Mesothelial cell of epicardium (in vitro differentiated cells): ENCODE measurements at regions not wholly inside any gene's neighbourhood (a gene's known extent, or its start where the extent isn't known, plus 50 kb on each side); places are given as distances from the start of the nearest gene placed in this dataset.

ENCODE experiments used
- DNase-seq, 2 experiments: peaks; one replicate each; pipeline ENCODE4 v3.0.0; 2021; ENCODE audit warnings: low spot score in 2 of 2; ENCODE audit not compliant: unreplicated experiment in 2 of 2
- H3K27ac Mint-ChIP-seq: 2 replicates; pipeline ENCODE4 v1.8.0; 2021; ENCODE audit warnings: mixed read lengths
- H3K27me3 Mint-ChIP-seq: 2 replicates; pipeline ENCODE4 v1.8.0; 2021; ENCODE audit warnings: low read depth, mixed read lengths
- H3K36me3 Mint-ChIP-seq: 2 replicates; pipeline ENCODE4 v1.8.0; 2021; ENCODE audit warnings: mixed read lengths
- H3K4me1 Mint-ChIP-seq: 2 replicates; pipeline ENCODE4 v1.8.0; 2021; ENCODE audit warnings: mixed read lengths
- H3K4me3 Mint-ChIP-seq: 2 replicates; pipeline ENCODE4 v1.8.0; 2021; ENCODE audit warnings: mild to moderate bottlenecking, moderate library complexity, mixed read lengths
- H3K9me3 Mint-ChIP-seq: 2 replicates; pipeline ENCODE4 v1.8.0; 2021; ENCODE audit warnings: mixed read lengths
- TF ChIP-seq, protein P1 (sequence below): fragments of 200-600 bp; sonication (generic); IDR thresholded peaks from one replicate; pipeline ENCODE4 v1.5.0; 2021; ENCODE audit warnings: antibody characterized with exemption; ENCODE audit not compliant: unreplicated experiment

DNA sequence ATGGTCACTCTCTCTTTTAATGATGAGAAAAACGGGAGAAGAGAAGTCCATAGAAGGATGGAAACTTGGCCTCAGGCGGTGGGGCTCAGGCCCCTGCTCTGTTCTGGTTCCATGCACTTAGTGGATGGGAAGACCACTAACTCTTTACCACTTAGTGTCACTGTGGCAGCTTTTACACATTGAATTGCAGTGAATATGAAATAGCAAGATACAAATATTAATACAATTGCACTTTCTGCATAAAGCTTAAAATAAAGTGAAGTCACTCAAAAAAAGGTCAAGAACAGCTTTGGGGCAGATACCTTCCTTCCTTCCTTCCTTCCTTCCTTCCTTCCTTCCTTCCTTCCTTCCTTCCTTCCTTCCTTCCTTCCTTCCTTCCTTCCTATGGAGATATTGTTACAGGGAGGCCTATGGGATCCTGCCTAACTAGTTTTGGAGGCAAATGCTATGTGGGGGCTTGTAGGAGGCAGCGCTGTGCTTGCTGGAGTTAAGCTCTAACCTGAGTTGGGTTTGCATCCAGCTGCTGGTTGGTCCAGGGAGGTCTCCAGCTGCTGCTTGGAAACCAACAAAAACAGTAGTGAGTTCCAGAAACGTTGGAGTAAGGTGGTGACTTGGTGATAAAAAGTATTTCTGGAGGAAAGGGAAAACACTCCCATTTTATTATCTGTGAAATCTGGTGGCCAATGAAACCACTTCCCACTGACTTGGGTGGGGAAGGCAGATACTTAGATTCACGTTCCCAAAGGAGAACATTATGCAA, 62.3 kb upstream of the NKX2-2 start:
- no peak for DNase-seq
- Mint-ChIP-seq H3K4me1 (no peaks in the 10 kb centered on the region), H3K4me3 (no peak overlapping the region), H3K36me3 (no peaks in the 10 kb centered on the region), H3K9me3 (no peaks in the 10 kb centered on the region), H3K27me3 (peaks cover 84% of the 10 kb centered on the region), H3K27ac (no peak overlapping the region)
- TF ChIP-seq, protein P1, sequence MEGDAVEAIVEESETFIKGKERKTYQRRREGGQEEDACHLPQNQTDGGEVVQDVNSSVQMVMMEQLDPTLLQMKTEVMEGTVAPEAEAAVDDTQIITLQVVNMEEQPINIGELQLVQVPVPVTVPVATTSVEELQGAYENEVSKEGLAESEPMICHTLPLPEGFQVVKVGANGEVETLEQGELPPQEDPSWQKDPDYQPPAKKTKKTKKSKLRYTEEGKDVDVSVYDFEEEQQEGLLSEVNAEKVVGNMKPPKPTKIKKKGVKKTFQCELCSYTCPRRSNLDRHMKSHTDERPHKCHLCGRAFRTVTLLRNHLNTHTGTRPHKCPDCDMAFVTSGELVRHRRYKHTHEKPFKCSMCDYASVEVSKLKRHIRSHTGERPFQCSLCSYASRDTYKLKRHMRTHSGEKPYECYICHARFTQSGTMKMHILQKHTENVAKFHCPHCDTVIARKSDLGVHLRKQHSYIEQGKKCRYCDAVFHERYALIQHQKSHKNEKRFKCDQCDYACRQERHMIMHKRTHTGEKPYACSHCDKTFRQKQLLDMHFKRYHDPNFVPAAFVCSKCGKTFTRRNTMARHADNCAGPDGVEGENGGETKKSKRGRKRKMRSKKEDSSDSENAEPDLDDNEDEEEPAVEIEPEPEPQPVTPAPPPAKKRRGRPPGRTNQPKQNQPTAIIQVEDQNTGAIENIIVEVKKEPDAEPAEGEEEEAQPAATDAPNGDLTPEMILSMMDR: no peak

DNA sequence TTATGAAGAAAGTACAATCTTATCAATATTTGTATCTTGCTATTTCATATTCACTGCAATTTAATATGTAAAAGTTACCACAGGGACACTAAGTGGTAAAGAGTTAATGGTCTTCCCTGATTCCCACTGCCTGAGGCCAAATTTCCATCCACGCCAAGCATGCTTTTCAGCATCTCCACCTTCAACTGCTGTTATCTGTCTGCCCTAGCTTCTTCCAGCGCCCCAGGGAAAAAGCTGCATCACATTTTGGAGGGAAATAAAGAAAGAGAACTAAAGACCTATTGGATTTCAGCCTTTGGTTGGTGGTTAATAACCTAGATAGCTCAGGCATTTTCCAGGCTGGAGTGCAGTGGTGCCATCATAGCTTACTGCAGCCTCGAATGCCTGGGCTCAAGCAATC, 61.3 kb upstream of the NKX2-2 start:
- H3K4me1 Mint-ChIP-seq: no peaks in the 10 kb centered on the region
- no peaks in the 10 kb centered on the region for H3K36me3 Mint-ChIP-seq
- no peak overlapping the region for H3K27ac Mint-ChIP-seq
- peaks cover 84% of the 10 kb centered on the region for H3K27me3 Mint-ChIP-seq
- no peak for DNase-seq
- TF ChIP-seq, protein P1: no peak
- H3K9me3 Mint-ChIP-seq: no peaks in the 10 kb centered on the region
- no peak overlapping the region for H3K4me3 Mint-ChIP-seq

DNA sequence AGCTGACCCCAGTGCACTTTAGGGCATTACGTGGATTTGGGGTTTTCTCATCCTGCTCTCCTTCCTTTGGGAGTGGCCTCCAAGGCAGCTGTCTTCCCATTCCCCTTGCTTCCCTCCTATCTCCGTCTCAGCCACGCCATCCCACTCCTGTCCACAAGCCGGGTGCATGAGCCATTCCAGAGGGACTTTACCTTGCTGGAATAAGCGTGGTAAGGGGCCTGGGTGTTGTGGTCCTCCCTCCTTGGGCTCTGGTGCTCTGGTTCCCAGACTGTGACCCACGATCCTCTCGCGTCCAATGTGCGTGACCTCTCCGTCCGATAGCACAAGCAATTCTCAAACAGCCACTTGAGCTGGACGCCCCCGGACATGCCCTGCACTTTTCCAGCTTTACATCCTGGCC, 60.6 kb upstream of the NKX2-2 start:
- no peak overlapping the region for H3K27ac Mint-ChIP-seq
- H3K36me3 Mint-ChIP-seq: no peaks in the 10 kb centered on the region
- H3K4me1 Mint-ChIP-seq: no peaks in the 10 kb centered on the region
- H3K27me3 Mint-ChIP-seq: peaks cover 84% of the 10 kb centered on the region
- DNase-seq: no peak
- no peaks in the 10 kb centered on the region for H3K9me3 Mint-ChIP-seq
- TF ChIP-seq, protein P1: no peak
- no peak overlapping the region for H3K4me3 Mint-ChIP-seq

DNA sequence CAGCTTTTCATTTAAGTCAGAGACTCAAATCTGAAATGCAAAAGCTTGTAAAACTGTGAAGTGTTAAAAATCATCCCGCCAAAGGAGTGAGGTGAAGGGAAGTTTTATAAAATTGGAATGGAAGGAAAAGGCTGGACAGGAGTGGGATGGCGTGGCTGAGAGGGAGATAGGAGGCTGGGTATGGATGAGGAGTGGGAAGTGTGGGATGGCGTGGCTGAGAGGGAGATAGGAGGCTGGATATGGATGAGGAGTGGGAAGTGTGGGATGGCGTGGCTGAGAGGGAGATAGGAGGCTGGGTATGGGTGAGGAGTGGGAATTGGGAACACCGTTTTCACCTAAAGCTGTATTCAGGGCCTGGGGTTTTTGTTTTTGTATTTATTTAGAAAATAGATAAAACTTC, 59.4 kb upstream of the NKX2-2 start:
- TF ChIP-seq, protein P1: no peak
- H3K9me3 Mint-ChIP-seq: no peaks in the 10 kb centered on the region

DNA sequence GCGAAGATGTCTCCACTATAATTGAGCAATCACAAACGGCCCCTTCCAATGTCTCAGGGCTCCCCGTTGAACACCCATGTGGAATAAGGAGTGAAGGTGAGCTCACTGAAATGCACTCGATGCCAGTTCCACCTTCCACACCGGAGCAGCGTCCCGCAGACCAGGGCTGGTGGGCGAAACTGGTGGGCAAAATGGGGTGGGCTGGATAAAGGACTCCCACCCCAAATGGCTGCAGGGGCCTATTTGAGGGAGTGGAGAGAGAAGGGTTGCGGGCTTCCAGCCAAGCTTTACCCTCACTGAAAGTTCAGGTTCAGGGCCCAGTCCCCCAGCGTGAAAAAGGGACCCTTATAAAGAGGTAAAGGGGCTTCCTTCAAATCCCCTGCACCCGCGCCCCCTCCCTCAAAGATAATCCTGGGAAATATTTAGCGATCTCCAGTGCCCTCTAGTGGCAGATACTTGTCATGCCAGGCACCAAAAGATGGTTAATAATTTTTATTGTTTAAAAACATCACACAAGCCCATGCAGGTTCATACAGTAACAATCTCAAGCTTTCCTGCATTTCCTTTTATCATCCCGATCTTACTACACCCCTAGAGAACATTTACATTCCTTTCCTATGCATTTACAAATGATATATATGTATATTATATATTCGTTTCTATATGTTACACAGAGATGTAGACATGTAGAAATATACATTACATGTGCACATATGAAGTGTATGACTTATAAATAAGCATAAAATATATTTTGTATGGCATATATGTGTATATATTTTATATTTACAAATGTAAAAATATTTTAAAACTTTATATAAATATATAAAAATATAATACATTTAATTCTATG, 58.2 kb upstream of the NKX2-2 start:
- Mint-ChIP-seq H3K9me3 (no peaks in the 10 kb centered on the region), H3K36me3 (no peaks in the 10 kb centered on the region), H3K4me3 (no peak overlapping the region), H3K27ac (no peak overlapping the region), H3K4me1 (no peaks in the 10 kb centered on the region), H3K27me3 (peaks cover 76% of the 10 kb centered on the region)
- TF ChIP-seq, protein P1: peak; percentile 97
- DNase-seq: peak in 1 of 2 experiments; percentile 39

More for the DNA sequence above, 59.4 kb upstream of the NKX2-2 start:
- Mint-ChIP-seq H3K36me3 (no peaks in the 10 kb centered on the region), H3K27me3 (peaks cover 84% of the 10 kb centered on the region), H3K27ac (no peak overlapping the region), H3K4me1 (no peaks in the 10 kb centered on the region), H3K4me3 (no peak overlapping the region)
- DNase-seq: no peak
